Mesothelial cell of epicardium (in vitro differentiated cells): ENCODE measurements at regions not wholly inside any gene's neighbourhood (a gene's known extent, or its start where the extent isn't known, plus 50 kb on each side); places are given as distances from the start of the nearest gene placed in this dataset.
"Not testable (repeated sequence)": the region's sequence is repeated elsewhere in the genome, so short reads cannot be mapped to it uniquely, and the experiment has no call there.

Source experiments
- DNase-seq, 2 experiments: peaks; one replicate each; pipeline ENCODE4 v3.0.0; 2021; ENCODE audit warnings: low spot score in 2 of 2; ENCODE audit not compliant: unreplicated experiment in 2 of 2
- H3K27ac Mint-ChIP-seq: 2 replicates; pipeline ENCODE4 v1.8.0; 2021; ENCODE audit warnings: mixed read lengths
- H3K27me3 Mint-ChIP-seq: 2 replicates; pipeline ENCODE4 v1.8.0; 2021; ENCODE audit warnings: low read depth, mixed read lengths
- H3K36me3 Mint-ChIP-seq: 2 replicates; pipeline ENCODE4 v1.8.0; 2021; ENCODE audit warnings: mixed read lengths
- H3K4me1 Mint-ChIP-seq: 2 replicates; pipeline ENCODE4 v1.8.0; 2021; ENCODE audit warnings: mixed read lengths
- H3K4me3 Mint-ChIP-seq: 2 replicates; pipeline ENCODE4 v1.8.0; 2021; ENCODE audit warnings: mild to moderate bottlenecking, moderate library complexity, mixed read lengths
- H3K9me3 Mint-ChIP-seq: 2 replicates; pipeline ENCODE4 v1.8.0; 2021; ENCODE audit warnings: mixed read lengths
- CTCF ChIP-seq: fragments of 200-600 bp; sonication (generic); IDR thresholded peaks from one replicate; pipeline ENCODE4 v1.5.0; 2021; ENCODE audit warnings: antibody characterized with exemption; ENCODE audit not compliant: unreplicated experiment

GRCh38 chr13:90926459-90926858 is 421.0 kb upstream of the MIR17HG start:
- DNase-seq: no peak
- no peak overlapping the region for H3K4me3 Mint-ChIP-seq
- no peak overlapping the region for H3K27ac Mint-ChIP-seq
- TF ChIP-seq CTCF: no peak
- no peaks in the 10 kb centered on the region for H3K36me3 Mint-ChIP-seq
- peaks cover 2% of the 10 kb centered on the region for H3K4me1 Mint-ChIP-seq
- H3K9me3 Mint-ChIP-seq: peaks cover 9% of the 10 kb centered on the region
- no peaks in the 10 kb centered on the region for H3K27me3 Mint-ChIP-seq

DNA sequence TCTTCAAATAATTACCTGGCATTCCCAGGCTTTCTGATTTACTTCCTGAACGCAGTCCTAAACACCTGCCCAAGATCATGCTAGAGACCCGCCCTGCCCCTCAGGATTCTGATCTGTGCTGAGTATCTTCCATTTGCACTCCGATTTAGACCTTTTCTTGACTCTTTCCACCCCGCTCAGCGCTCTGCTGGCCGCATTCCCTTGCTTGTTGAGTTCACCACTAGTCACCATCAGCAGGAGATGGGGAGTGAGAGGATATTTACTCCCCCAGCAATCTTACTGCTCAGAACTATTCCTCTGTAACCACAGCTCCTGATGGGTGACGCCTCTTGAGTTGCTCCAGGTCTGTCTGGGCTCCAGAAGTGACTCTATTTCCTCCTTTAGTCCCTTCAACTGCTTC is 419.4 kb upstream of the MIR17HG start:
- no peaks in the 10 kb centered on the region for H3K27me3 Mint-ChIP-seq
- no peak for DNase-seq
- H3K9me3 Mint-ChIP-seq: peaks cover 9% of the 10 kb centered on the region
- H3K4me1 Mint-ChIP-seq: no peaks in the 10 kb centered on the region
- H3K36me3 Mint-ChIP-seq: no peaks in the 10 kb centered on the region
- no peak overlapping the region for H3K4me3 Mint-ChIP-seq
- no peak for TF ChIP-seq CTCF
- no peak overlapping the region for H3K27ac Mint-ChIP-seq

DNA sequence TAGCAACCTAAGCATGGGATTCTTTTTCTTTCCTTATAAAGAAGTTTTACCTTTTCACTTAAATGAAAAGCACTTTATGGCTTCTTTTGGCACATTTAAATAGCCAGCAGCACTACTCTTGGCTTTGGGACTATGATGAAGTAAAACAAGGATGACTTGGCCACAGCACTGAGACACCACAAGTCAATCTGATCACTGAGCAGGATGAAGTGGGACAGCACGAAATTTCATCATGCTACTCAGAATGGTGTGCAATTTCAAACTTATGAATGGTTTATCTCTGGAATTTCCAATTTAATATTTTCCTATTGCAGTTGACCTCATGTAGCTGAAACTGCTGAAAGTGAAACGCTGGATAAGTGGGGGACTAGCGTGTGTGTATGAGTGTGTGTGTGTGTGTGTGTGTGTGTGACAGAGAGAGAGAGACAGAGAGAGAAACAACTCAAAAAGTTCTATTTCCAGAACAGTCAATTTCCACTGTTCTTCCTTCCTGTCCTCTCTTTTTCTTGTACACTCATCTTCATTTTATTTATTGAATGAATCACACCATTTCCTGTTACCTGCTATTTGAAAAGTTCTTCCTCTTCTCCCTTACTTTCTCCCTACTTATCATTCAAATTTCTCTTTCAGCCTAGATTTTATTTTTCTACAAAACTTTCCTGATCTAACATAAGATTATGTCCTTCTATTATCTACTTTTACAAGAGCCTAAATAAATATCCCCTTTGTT is 414.2 kb upstream of the MIR17HG start:
- Mint-ChIP-seq H3K9me3 (peaks cover 9% of the 10 kb centered on the region), H3K4me1 (no peaks in the 10 kb centered on the region), H3K4me3 (no peak overlapping the region), H3K27me3 (no peaks in the 10 kb centered on the region), H3K27ac (no peak overlapping the region), H3K36me3 (no peaks in the 10 kb centered on the region)
- no peak for TF ChIP-seq CTCF
- no peak for DNase-seq

DNA sequence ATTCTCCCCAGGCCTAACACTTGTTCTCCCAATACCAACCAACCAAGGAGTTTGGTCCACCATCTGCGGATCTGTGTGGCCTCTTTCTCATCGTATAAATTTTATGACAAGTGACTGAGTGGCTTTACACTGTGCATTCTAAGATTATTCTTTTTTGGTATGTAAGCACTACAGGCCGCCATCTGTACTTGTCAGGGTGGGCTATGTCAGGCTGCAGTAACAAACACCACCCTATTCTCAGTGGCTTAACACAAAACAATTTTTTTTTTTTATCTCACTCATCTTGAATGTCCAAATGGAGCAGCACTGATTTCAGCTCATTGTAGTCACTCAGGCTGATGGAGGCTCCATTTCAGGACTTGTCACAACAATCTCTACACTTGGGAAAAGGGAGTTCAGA is 412.7 kb upstream of the MIR17HG start:
- Mint-ChIP-seq H3K9me3 (peaks cover 6% of the 10 kb centered on the region), H3K27ac (no peak overlapping the region), H3K4me3 (no peak overlapping the region), H3K4me1 (no peaks in the 10 kb centered on the region), H3K27me3 (no peaks in the 10 kb centered on the region), H3K36me3 (no peaks in the 10 kb centered on the region)
- no peak for TF ChIP-seq CTCF
- DNase-seq: no peak

- Mint-ChIP-seq H3K27me3 (no peaks in the 10 kb centered on the region), H3K27ac (no peak overlapping the region), H3K9me3 (no peaks in the 10 kb centered on the region), H3K4me1 (no peaks in the 10 kb centered on the region), H3K36me3 (no peaks in the 10 kb centered on the region), H3K4me3 (no peak overlapping the region)
- TF ChIP-seq CTCF: no peak
- DNase-seq: no peak
These were observed 408.6 kb upstream of the MIR17HG start for GRCh38 chr13:90938848-90939247.

DNA sequence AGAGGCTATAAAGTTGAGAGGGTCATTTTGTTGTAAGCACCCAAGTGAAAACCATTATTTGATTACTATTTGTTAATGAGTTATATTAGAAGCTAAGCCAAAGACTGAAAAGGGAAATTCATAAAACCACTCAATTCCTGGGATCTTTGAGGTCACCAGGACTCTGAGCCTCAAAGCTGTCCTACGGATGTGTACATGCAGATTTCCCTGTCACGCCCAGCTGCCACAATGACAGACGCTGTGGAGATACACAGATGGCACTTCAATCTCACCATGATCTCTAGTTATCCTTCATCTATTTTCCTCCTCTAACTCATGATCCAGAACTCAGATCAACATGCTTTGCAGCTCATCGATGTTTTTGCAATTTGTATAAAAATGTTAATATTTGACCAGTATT is 403.5 kb upstream of the MIR17HG start:
- no peak for TF ChIP-seq CTCF
- DNase-seq: no peak
- no peaks in the 10 kb centered on the region for H3K36me3 Mint-ChIP-seq
- no peaks in the 10 kb centered on the region for H3K27me3 Mint-ChIP-seq
- H3K4me1 Mint-ChIP-seq: no peaks in the 10 kb centered on the region
- H3K4me3 Mint-ChIP-seq: no peak overlapping the region
- H3K9me3 Mint-ChIP-seq: peaks cover 7% of the 10 kb centered on the region
- H3K27ac Mint-ChIP-seq: no peak overlapping the region

DNA sequence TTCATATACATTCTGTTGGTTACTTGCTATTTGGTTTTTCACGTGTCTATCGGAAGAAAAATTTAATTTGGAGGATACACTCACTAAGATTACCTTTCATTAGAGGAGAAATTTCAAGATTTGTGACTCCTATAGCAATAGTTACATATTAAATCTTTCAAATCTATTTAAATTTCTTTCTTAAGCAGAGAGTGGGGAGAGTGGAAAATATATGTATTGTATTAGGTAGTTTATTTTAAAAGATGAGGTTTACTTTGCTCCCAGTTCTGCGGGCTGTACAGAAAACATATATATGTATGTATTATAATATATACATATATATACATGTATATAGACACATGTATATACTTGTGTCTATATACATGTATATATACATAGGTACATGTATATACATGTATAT is 402.3 kb upstream of the MIR17HG start:
- H3K9me3 Mint-ChIP-seq, H3K27ac Mint-ChIP-seq, H3K36me3 Mint-ChIP-seq, H3K4me3 Mint-ChIP-seq, DNase-seq, H3K27me3 Mint-ChIP-seq, H3K4me1 Mint-ChIP-seq: not testable (repeated sequence)

DNA sequence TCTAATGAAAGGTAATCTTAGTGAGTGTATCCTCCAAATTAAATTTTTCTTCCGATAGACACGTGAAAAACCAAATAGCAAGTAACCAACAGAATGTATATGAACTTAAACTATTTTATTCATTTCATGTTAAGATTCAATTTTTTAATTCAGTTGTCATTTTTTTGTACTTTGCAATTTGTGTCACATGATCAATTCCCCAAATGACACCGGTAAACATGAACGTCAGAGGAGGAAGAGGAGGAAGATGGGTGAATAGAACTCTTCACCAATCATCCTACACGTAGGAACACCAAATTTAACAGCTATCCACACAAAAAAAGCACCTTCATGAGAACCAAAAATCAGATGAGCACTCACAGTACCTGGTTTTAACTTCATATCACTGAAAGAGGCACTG is 401.4 kb upstream of the MIR17HG start:
- H3K4me3 Mint-ChIP-seq, H3K4me1 Mint-ChIP-seq, DNase-seq, H3K36me3 Mint-ChIP-seq, H3K9me3 Mint-ChIP-seq, H3K27ac Mint-ChIP-seq, H3K27me3 Mint-ChIP-seq: not testable (repeated sequence)
